ENCODE measurements at regions not wholly inside any gene's neighbourhood (a gene's known extent, or its start where the extent isn't known, plus 50 kb on each side); places are given as distances from the start of the nearest gene placed in this dataset.
"Not testable (repeated sequence)": the region's sequence is repeated elsewhere in the genome, so short reads cannot be mapped to it uniquely, and the experiment has no call there.

- no peak for DNase-seq
These were observed 654.5 kb upstream of the COBL start for GRCh38 chr7:51970961-51971665.

DNA sequence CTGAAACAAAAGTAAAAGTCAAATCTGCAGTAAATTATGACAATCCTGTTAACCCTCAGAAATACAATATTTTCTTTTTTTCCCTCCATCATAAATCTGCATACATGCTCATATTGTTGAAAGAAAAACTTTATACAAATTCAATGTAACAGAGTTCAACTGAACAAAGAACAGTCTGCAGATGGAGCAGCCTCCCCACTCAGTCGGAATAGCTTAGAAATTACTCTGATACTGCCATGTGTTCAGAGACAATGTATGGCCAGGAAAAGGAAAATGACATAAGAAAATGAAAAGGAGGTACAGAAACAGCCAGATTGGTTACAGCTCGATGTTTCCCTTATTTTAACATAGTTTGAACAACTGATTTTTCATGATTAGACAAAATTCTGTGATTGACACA is 651.9 kb upstream of the COBL start:
- ATAC-seq (no peak), DNase-seq (no peak)
- intact Hi-C loops (cut with DNase I, micrococcal nuclease) = no loop called here

More at GRCh38 chr7:51970961-51971665, 654.5 kb upstream of the COBL start:
- no peak for ATAC-seq
- intact Hi-C loops (cut with DNase I, micrococcal nuclease) = no loop called here

DNA sequence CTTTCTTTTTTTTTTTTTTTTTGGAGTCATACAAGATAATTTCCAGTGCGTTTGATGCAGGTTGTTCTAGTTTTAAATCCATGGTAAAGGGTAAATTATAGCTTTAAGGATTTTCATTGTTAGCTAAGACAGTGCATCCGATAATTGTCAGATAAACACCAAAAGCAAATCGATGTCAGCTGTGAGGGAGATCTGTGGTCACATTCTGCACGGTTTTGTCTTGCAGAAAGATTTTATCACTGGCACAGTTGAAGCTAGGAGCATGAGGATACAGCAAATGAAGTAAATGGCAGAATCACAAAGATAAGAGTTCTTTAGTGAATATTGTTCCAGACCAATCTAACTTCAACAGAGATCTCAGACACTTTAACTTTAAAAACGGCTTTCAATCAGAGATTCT is 648.8 kb upstream of the COBL start:
- ATAC-seq = no peak
- DNase-seq = no peak
- intact Hi-C loops (cut with DNase I, micrococcal nuclease) = no loop called here

DNA sequence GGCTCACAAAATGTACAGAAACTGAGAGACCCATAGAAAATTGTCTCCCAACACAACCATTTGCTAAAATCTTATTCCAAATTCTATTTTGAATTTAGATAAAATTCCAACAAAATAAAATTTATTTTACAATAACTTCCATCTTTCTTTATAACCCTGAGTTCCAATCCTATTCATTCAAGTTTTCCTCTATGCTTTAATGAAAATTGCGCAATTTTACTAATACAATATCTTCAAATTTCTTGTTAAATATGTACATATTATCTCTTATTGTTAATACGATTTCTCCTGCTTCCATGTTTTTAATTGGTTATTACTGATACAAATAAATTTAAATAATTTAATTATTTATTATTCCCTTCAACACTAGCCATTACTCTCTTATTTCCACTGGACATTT is 645.2 kb upstream of the COBL start:
- intact Hi-C loops (cut with DNase I, micrococcal nuclease) = no loop called here
- no peak for DNase-seq
- ATAC-seq = no peak

- intact Hi-C loops (cut with DNase I, micrococcal nuclease) = no loop called here
- ATAC-seq = no peak
- DNase-seq = no peak
These were observed 634.2 kb upstream of the COBL start for GRCh38 chr7:51950813-51951212.

DNA sequence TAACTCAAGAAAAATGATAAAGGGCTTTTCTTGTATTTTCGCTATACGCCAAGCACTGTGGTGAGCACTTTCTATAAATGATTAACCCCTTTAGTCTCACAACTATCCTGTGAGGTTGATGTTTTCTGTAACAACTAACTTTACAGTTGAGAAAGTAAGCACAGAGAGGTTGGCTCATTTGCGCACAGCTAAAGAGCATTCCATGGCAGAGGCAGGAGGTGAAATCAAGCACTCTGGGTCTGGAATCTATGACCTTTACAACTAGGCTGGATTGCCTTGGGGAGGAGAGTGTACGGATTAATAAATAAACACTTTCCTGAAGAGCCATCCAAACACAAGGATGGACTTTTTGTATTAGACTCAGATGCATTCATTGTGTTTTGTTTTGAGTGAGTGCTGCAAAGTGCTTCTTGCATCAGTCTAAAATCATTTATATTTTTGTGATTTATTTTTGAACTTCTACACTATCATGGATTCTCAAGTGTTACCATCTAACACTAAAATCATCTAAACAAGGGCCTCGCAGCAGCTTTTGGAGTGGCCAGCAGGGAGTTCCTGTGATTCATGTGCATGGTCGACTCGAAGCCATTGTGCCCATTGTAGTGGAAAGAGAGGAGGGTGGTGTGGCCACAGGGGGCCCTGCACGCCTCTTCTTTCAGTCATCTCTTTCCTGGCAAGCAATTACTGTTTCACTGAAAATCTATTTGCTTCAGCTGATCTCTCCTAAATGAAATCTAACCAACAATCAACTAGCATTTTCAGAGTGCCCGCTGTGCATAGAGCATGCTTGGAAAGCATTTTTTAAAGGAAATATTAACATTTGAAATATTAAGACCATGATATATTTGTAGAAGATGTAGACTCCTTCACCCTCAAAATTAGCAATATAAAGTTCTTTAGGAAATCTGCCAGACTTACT is 633.4 kb upstream of the COBL start:
- intact Hi-C loops (cut with DNase I, micrococcal nuclease) = no loop called here
- ATAC-seq (no peak), DNase-seq (no peak)

- ATAC-seq = no peak
- no peak for DNase-seq
- intact Hi-C loops (cut with DNase I, micrococcal nuclease) = no loop called here
These were observed 614.2 kb upstream of the COBL start for GRCh38 chr7:51930834-51931233.

DNA sequence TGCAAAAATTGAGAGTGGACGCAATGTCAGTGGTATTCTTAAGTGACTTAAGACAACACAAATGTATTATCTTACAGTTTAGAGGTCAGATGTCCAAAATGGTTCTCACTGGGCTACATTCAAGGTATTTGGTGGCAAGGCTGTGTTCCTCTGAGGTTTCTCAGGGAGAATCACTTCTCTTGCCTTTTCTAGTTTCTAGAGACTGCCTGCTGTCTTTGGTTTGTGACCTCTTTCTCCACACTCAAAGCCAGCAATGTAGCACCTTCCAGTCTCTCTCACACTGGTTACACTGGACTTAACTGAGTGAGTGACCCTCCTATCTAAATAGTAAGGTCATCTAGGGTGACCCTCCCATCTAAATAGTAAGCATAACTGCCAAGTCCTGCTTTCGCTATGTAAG is 613.2 kb upstream of the COBL start:
- DNase-seq (no peak), ATAC-seq (no peak)
- intact Hi-C loops (cut with DNase I, micrococcal nuclease) = no loop called here

DNA sequence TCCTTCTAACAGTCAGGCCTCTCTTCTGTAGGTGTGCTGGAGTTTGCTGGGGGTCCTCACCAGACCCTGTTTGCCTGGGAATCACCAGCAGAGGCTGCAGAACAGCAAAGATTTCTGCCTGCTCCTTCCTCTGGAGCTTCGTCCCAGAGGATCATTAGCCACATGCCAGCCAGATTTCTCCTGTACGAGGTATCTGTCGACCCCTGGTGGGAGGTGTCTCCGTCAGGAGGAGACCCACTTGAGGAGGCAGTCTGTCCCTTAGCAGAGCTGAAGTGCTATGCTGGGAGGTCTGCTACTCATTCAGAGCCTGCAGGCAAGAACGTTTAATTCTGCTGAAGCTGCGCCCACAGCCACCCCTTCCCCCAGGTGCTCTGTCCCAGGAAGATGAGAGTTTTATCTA is 611.1 kb upstream of the COBL start:
- ATAC-seq = no peak
- DNase-seq = no peak
- intact Hi-C loops (cut with DNase I, micrococcal nuclease) = no loop called here

DNA sequence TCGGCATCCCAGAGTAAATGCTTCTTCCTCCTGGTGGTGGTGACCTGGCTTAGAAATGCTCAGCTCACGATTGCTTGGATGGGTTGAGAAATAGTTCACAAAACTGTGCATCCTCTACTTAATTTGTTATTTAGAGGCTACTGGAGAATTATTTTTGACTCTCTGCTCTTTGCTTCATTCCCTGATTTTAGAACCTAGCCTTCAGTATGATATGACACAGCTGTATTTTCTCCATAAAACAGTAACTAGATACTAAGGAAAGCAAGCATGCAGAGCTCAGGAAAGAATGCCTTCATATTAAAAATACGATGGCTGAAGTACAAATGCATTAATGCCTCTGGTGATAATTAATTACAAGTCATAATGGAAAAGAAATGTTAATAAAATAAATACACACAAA is 602.0 kb upstream of the COBL start:
- intact Hi-C loops (cut with DNase I, micrococcal nuclease) = no loop called here
- ATAC-seq (no peak), DNase-seq (no peak)

DNA sequence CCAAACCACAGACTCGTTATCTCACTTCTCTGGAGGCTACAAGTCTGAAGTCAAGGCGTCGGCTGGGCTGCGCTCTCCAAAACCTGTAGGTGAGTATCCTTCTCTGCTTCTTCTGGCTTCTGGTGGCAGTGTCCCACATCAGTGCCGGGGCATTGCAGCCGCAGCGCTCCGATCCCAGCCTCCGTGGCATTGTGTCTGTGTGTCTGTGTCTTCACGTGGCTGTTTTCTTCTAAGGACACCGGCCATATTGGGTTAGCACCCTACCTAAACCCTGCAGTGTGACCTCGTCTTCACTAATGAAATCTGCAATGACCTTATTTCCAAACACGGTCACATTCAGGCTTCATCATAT is 584.9 kb upstream of the COBL start:
- ATAC-seq (no peak), DNase-seq (no peak)
- intact Hi-C loops (cut with DNase I, micrococcal nuclease) = no loop called here

DNA sequence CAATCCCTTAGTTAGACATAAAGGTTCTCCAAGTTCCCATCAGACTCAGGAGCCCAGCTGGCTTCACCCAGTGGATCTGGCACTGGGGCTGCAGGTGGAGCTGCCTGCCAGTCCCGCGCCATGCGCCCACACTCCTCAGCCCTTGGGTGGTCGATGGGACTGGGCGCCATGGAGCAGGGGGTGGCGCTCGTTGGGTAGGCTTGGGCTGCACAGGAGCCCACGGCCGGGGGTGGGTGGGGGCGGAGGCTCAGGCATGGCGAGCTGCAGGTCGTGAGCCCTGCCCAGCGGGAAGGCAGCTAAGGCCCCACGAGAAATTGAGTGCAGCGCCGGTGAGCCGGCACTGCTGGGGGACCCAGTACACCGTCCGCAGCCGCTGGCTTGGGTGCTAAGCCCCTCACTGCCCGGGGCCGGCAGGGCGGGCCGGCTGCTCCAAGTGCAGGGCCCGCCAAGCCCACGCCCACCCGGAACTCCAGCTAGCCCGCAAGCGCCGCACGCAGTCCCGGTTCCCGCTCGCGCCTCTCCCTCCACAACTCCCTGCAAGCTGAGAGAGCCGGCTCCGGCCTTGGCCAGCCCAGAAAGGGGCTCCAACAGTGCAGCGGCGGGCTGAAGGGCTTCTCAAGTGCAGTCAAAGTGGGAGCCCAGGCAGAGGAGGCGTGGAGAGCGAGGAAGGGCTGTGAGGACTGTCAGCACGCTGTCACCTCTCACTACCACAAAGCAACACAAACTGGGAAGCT is 584.3 kb upstream of the COBL start:
- ATAC-seq; DNase-seq; intact Hi-C loops (cut with DNase I, micrococcal nuclease): not testable (repeated sequence)

DNA sequence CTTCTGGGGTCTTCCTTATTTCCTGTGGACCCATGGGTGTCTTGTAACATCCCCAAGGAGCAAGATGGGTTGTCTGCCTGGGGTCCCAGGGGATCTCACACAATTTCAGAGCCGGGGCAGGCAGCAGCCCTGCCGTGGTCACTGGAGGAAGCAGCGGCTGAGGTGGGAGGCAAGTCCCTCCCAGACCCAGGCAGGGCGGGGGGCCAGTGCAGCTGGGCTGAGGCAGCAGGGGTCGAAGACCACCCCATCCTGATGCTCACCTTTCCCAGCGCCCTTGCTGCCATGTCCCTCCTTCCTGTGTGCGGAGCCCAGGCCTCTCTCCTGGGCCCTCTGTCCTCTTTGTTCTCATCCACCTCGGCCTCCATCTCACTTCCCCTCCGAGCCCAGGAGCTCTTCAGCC is 583.0 kb upstream of the COBL start:
- DNase-seq = no peak
- intact Hi-C loops (cut with DNase I, micrococcal nuclease) = no loop called here
- ATAC-seq = no peak

DNA sequence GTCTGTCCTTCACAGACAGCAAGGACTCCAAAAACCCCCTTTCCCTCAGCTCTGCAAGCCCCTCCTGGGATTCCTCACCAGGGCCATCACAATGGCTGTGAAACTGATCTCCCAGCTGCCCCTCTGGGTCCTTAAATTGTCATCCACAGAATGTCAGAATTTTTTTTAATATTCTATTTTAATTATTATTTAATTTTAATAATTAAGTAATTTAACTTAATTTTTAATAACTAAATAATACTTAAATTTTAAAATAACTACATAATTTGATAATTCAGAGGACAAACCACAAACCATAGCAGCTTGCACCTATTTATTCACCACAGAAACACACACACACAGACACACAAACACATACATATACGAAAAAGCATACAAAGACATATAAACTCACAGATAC is 565.8 kb upstream of the COBL start:
- ATAC-seq = no peak
- no peak for DNase-seq
- intact Hi-C loops (cut with DNase I, micrococcal nuclease) = no loop called here

- intact Hi-C loops (cut with DNase I, micrococcal nuclease) = no loop called here
- no peak for ATAC-seq
- DNase-seq = no peak
These were observed 564.7 kb upstream of the COBL start for GRCh38 chr7:51881309-51881708.

GRCh38 chr7:51878865-51879264 is 562.3 kb upstream of the COBL start:
- ATAC-seq (no peak), DNase-seq (no peak)
- intact Hi-C loops (cut with DNase I, micrococcal nuclease) = no loop called here

- no peak for DNase-seq
These were observed 552.8 kb upstream of the COBL start for GRCh38 chr7:51869452-51869851.

GRCh38 chr7:51867117-51867516 is 550.5 kb upstream of the COBL start:
- intact Hi-C loops (cut with DNase I, micrococcal nuclease) = no loop called here
- ATAC-seq = no peak
- DNase-seq = no peak

More at GRCh38 chr7:51869452-51869851, 552.8 kb upstream of the COBL start:
- intact Hi-C loops (cut with DNase I, micrococcal nuclease) = no loop called here
- ATAC-seq = no peak

DNA sequence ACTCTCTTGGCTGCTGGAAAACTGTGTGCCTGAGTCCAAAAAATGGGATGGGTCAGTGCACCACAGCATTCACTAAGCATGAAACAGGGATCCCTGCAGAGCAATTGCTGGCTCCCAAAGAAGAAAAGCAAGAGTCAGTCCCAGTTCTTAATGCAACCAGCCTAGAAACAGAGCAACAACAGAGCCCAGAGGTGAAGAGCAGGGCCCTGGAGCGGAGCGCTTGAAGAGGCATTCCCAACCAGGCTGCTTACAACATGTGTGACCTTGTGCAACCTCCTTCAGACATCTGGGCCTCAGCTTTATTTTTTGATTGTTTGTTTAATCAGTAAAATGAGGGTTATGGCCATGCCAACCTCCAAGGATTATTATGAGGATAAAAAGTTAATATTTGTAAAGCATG is 543.7 kb upstream of the COBL start:
- intact Hi-C loops (cut with DNase I, micrococcal nuclease) = no loop called here
- ATAC-seq (no peak), DNase-seq (no peak)

DNA sequence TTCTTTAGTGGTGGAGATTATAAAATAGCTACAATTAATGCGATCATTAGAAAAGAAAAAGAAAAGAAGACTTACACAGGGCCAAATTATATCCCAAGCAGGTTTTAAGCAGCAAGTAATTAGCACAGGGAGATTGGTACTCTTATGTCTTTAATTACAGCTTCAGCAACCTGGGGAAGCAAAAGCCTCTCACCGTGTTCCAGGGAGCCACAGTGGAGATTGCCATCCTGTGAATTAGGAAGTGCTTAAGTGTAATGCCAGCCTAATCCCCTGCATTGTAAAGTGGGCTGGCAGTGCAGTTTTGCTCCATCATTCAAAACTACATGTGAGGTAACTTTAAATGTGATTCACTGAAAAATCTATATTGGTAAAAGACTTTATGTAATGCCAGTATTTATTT is 533.5 kb upstream of the COBL start:
- DNase-seq (no peak), ATAC-seq (no peak)
- intact Hi-C loops (cut with DNase I, micrococcal nuclease) = no loop called here

Data from left colon (tissue), 2 donors.